ENCODE measurements at regions not wholly inside any gene's neighbourhood (a gene's known extent, or its start where the extent isn't known, plus 50 kb on each side); places are given as distances from the start of the nearest gene placed in this dataset.
A peak's percentile ranks its signal among the peaks of the same experiment; 100 is the strongest.

GRCh38 chr9:28971881-28972280 is 1398.6 kb upstream of the C9orf72 start (continued):
- no peak for TF ChIP-seq ZNF138 (CRISPR knock-in tag; IDR thresholded peaks at IDR 0.05; ENCODE audit: low read depth)
- TF ChIP-seq DNMT3B (CRISPR knock-in tag; conservative IDR thresholded peaks at IDR 0.05) = no peak

- FAIRE-seq = no peak
- intact Hi-C loops (cut with micrococcal nuclease; ENCODE audit: unreplicated experiment) = loop anchor here (5.0 kb wide), 1 partner anchor 1229 kb away; no protein-coding TSS in a partner anchor
- H3K4me2 ChIP-seq (ENCODE audit: low read depth, low read length) = no peak overlapping the region
- no peak overlapping the region for H3K27ac ChIP-seq (ENCODE audit: extremely low read length, insufficient read depth, low read length)
- no peak for DNase-seq (ENCODE audit: low spot score)
- in situ Hi-C loops (cut with HindIII; ENCODE audit: extremely low pct_ligation_motif_present, low pct_unique_long_range_greater_than_20kb) = no loop called here
- POLR2A ChIA-PET = no interaction called here
- H3K9me3 ChIP-seq (ENCODE audit: low read length) = peaks cover 12% of the 10 kb centered on the region; the same call in 1 of the 2 replicates
- no peaks in the 10 kb centered on the region for H3K79me2 ChIP-seq (ENCODE audit: insufficient read depth, low read length)
- TF ChIP-seq CEBPB (IDR thresholded peaks at IDR 0.05; ENCODE audit: borderline replicate concordance, low read depth, low read length) = peak; percentile 29; the same call in 1 of the 2 replicates
- no peak for TF ChIP-seq TAF15 (IDR thresholded peaks at IDR 0.05; ENCODE audit: low read depth, low read length, poor library complexity, severe bottlenecking)
- H3K36me3 ChIP-seq (replicated peaks in 1 of 2; ENCODE audit: control insufficient read depth in 1 of 2, insufficient read depth in 2 of 2, low read length in 2 of 2) = no peaks in the 10 kb centered on the region
- no peak overlapping the region for H3K4me3 ChIP-seq (replicated peaks in 1 of 3; ENCODE audit: insufficient read depth in 1 of 3, low read depth in 2 of 3, low read length in 3 of 3)
- H3K27me3 ChIP-seq (ENCODE audit: control insufficient read depth in 1 of 2, insufficient read depth in 2 of 2, low read length in 2 of 2) = no peaks in the 10 kb centered on the region
- H2AFZ ChIP-seq (ENCODE audit: low read length) = no peak overlapping the region
- CTCF ChIA-PET (ENCODE audit: low intra/inter-chr PET ratio, low total read pairs) = no interaction called here
- no peak for ATAC-seq
- no peaks in the 10 kb centered on the region for H3K4me1 ChIP-seq (ENCODE audit: insufficient read depth, low read length)
- no peak overlapping the region for H3K9ac ChIP-seq (ENCODE audit: insufficient read depth, low read depth, low read length)
- BruUV-seq (replicated peaks) = no TSS peak
- H4K20me1 ChIP-seq (ENCODE audit: insufficient read depth, low read length) = no peaks in the 10 kb centered on the region
Observed at GRCh38 chr9:28976250-28976649, 1403.0 kb upstream of the C9orf72 start.

GRCh38 chr9:28976684-28977083 is 1403.4 kb upstream of the C9orf72 start:
- POLR2A ChIA-PET = no interaction called here
- H2AFZ ChIP-seq (ENCODE audit: low read length) = no peak overlapping the region
- ATAC-seq (no peak), FAIRE-seq (no peak), DNase-seq (ENCODE audit: low spot score) (no peak)
- intact Hi-C loops (cut with micrococcal nuclease; ENCODE audit: unreplicated experiment) (loop anchor here (5.0 kb wide), 1 partner anchor 1229 kb away; no protein-coding TSS in a partner anchor), in situ Hi-C loops (cut with HindIII; ENCODE audit: extremely low pct_ligation_motif_present, low pct_unique_long_range_greater_than_20kb) (no loop called here)
- no peaks in the 10 kb centered on the region for H4K20me1 ChIP-seq (ENCODE audit: insufficient read depth, low read length)
- no peaks in the 10 kb centered on the region for H3K36me3 ChIP-seq (replicated peaks in 1 of 2; ENCODE audit: control insufficient read depth in 1 of 2, insufficient read depth in 2 of 2, low read length in 2 of 2)
- H3K4me2 ChIP-seq (ENCODE audit: low read depth, low read length) = no peak overlapping the region
- no peaks in the 10 kb centered on the region for H3K27me3 ChIP-seq (ENCODE audit: control insufficient read depth in 1 of 2, insufficient read depth in 2 of 2, low read length in 2 of 2)
- no TSS peak for BruUV-seq (replicated peaks)
- H3K4me3 ChIP-seq (replicated peaks in 1 of 3; ENCODE audit: insufficient read depth in 1 of 3, low read depth in 2 of 3, low read length in 3 of 3) = no peak overlapping the region
- no peak overlapping the region for H3K27ac ChIP-seq (ENCODE audit: extremely low read length, insufficient read depth, low read length)
- H3K4me1 ChIP-seq (ENCODE audit: insufficient read depth, low read length) = no peaks in the 10 kb centered on the region
- H3K9ac ChIP-seq (ENCODE audit: insufficient read depth, low read depth, low read length) = no peak overlapping the region
- no peaks in the 10 kb centered on the region for H3K79me2 ChIP-seq (ENCODE audit: insufficient read depth, low read length)
- peaks cover 12% of the 10 kb centered on the region; the same call in 1 of the 2 replicates for H3K9me3 ChIP-seq (ENCODE audit: low read length)
- TF ChIP-seq BCL3 (CRISPR knock-in tag; IDR thresholded peaks at IDR 0.05) (no peak), FLYWCH1 (CRISPR knock-in tag; IDR thresholded peaks at IDR 0.05) (no peak), SRSF4 (IDR thresholded peaks at IDR 0.05; ENCODE audit: low read depth, low read length, poor library complexity, severe bottlenecking) (no peak), HNRNPL (IDR thresholded peaks at IDR 0.05; ENCODE audit: low read depth, low read length) (no peak), ZNF704 (CRISPR knock-in tag; IDR thresholded peaks at IDR 0.05; ENCODE audit: borderline replicate concordance) (no peak), PHF5A (CRISPR knock-in tag; IDR thresholded peaks at IDR 0.05; ENCODE audit: low read depth, unreplicated experiment) (no peak), JDP2 (CRISPR knock-in tag; IDR thresholded peaks at IDR 0.05; ENCODE audit: borderline replicate concordance) (no peak), SNAI1 (CRISPR knock-in tag; IDR thresholded peaks at IDR 0.05; ENCODE audit: borderline replicate concordance) (no peak), NAIF1 (CRISPR knock-in tag; IDR thresholded peaks at IDR 0.05; ENCODE audit: borderline replicate concordance) (no peak), TEAD2 (CRISPR knock-in tag; IDR thresholded peaks at IDR 0.05) (no peak), ZKSCAN8 (CRISPR knock-in tag; IDR thresholded peaks at IDR 0.05; ENCODE audit: borderline replicate concordance) (no peak)
- CTCF ChIA-PET (ENCODE audit: low intra/inter-chr PET ratio, low total read pairs) = no interaction called here
- 3% methylated on average over 1 of the region's 1 CpG for WGBS (ENCODE audit: low lambda C conversion rate)
